BJ (cell line): ENCODE measurements at regions not wholly inside any gene's neighbourhood (a gene's known extent, or its start where the extent isn't known, plus 50 kb on each side); places are given as distances from the start of the nearest gene placed in this dataset. TPM values are rescaled to one million over a fixed set of nuclear protein-coding genes. Genes with fewer than 3 reads are reported as not detected.

Experiments used
- CTCF ChIA-PET: fragments of 350-600 bp; formaldehyde crosslinking; extraction: SDS; loops from one replicate; lab custom pipeline; 2021; ENCODE audit warnings: antibody characterized with exemption, inconsistent platforms; lab: Yijun Ruan, JAX
- POLR2A ChIA-PET: fragments of 300-600 bp; sonication (Branson Sonifier 250); formaldehyde crosslinking; extraction: SDS; loops from one replicate; lab custom pipeline; 2021; ENCODE audit warnings: antibody characterized with exemption; lab: Charles Lee
- DNase-seq: peaks from one replicate; pipeline ENCODE4 v3.0.0-alpha.2; 2011; ENCODE audit warnings: low read depth
- H3K27me3 ChIP-seq: 2 replicates; pipeline ENCODE4 v1.6.0; 2011; ENCODE audit warnings: low read length; ENCODE audit not compliant: control insufficient read depth, insufficient read depth
- H3K36me3 ChIP-seq: 2 replicates; pipeline ENCODE4 v1.5.1; 2011; ENCODE audit warnings: low read length; ENCODE audit not compliant: control insufficient read depth, insufficient read depth
- H3K4me3 ChIP-seq: 2 replicates; pipeline ENCODE4 v1.5.1; 2011; ENCODE audit warnings: low read depth, mild to moderate bottlenecking, control low read depth, low read length
- CTCF ChIP-seq: IDR thresholded peaks from 2 replicates; pipeline ENCODE4 v1.5.1; 2011; ENCODE audit warnings: low read depth, mild to moderate bottlenecking, control low read depth, inconsistent platforms, low read length, moderate library complexity; ENCODE audit not compliant: insufficient read depth
- small RNA-seq: library from RNA; depleted of rRNA; stranded (forward); fragments of <200 nt; gene quantifications from one replicate; pipeline ENCODE3, GENCODE V24; 2012; ENCODE audit warnings: low replicate concordance, low read depth; ENCODE audit not compliant: insufficient read length

GRCh38 chr2:65486802-65487201 is 54.4 kb upstream of the SPRED2 start:
- TF ChIP-seq CTCF, result no peak
- Histone ChIP-seq H3K36me3 (no peaks in the 10 kb centered on the region), H3K27me3 (no peaks in the 10 kb centered on the region), H3K4me3 (no peak overlapping the region)
- POLR2A ChIA-PET, result interaction anchor here (0.7 kb wide), 1 partner anchor 259 kb away, joined by 6 read pairs; the partner anchor contains the start of gene ACTR2
- CTCF ChIA-PET, result no interaction called here
- DNase-seq, result no peak

GRCh38 chr2:65486282-65486681 is 53.9 kb upstream of the SPRED2 start:
- no peak for TF ChIP-seq CTCF
- ChIA-PET CTCF (no interaction called here), POLR2A (no interaction called here)
- no peak for DNase-seq
- Histone ChIP-seq H3K36me3 (no peaks in the 10 kb centered on the region), H3K4me3 (no peak overlapping the region), H3K27me3 (no peaks in the 10 kb centered on the region)

GRCh38 chr2:65485839-65486238 is 53.4 kb upstream of the SPRED2 start:
- Histone ChIP-seq H3K36me3 (no peaks in the 10 kb centered on the region), H3K4me3 (no peak overlapping the region), H3K27me3 (no peaks in the 10 kb centered on the region)
- DNase-seq, result no peak
- ChIA-PET CTCF (no interaction called here), POLR2A (no interaction called here)
- no peak for TF ChIP-seq CTCF

GRCh38 chr2:65483763-65484162 is 51.4 kb upstream of the SPRED2 start:
- ChIA-PET POLR2A (interaction anchor here (0.6 to 0.7 kb wide), 2 partner anchors 12 to 41 kb away, joined by 3 to 7 read pairs; no protein-coding TSS in a partner anchor), CTCF (interaction anchor here (1.0 kb wide), 1 partner anchor 10 kb away, joined by 5 read pairs; no protein-coding TSS in a partner anchor)
- Histone ChIP-seq H3K36me3 (no peaks in the 10 kb centered on the region), H3K27me3 (no peaks in the 10 kb centered on the region), H3K4me3 (no peak overlapping the region)
- no peak for TF ChIP-seq CTCF
- DNase-seq, result no peak

GRCh38 chr2:65482971-65483370 is 50.6 kb upstream of the SPRED2 start:
- CTCF ChIA-PET, result interaction anchor here (1.0 kb wide), 1 partner anchor 10 kb away, joined by 5 read pairs; no protein-coding TSS in a partner anchor
- Histone ChIP-seq H3K36me3 (no peaks in the 10 kb centered on the region), H3K4me3 (no peak overlapping the region), H3K27me3 (no peaks in the 10 kb centered on the region)
- DNase-seq, result no peak
- no peak for TF ChIP-seq CTCF
- POLR2A ChIA-PET, result interaction anchor here (0.6 to 0.7 kb wide), 2 partner anchors 12 to 42 kb away, joined by 3 to 7 read pairs; no protein-coding TSS in a partner anchor

Small RNA genes in the stretch of these regions (small RNA-seq; reads per million reads assigned to genes)
- gene MIR4778 (not detected), gene RN7SL635P (not detected), gene VTRNA2-2P (not detected)
